GM21723 (cell line): ENCODE measurements at regions not wholly inside any gene's neighbourhood (a gene's known extent, or its start where the extent isn't known, plus 50 kb on each side); places are given as distances from the start of the nearest gene placed in this dataset.

Experiments
- ATAC-seq: cut with Tn5 transposase; IDR thresholded peaks from one replicate; pipeline ENCODE4 v1.9.1; 2021; ENCODE audit warnings: mild to moderate bottlenecking, moderate library complexity; ENCODE audit not compliant: unreplicated experiment

GRCh38 chr14:44720707-44721106, 213.6 kb upstream of the FSCB start:
- no peak for ATAC-seq

- no peak for ATAC-seq
Measured at GRCh38 chr14:44712024-44712815, 205.1 kb upstream of the FSCB start.

- no peak for ATAC-seq
Measured at GRCh38 chr14:44701563-44702263, 194.6 kb upstream of the FSCB start.

GRCh38 chr14:44700694-44701093, 193.6 kb upstream of the FSCB start:
- no peak for ATAC-seq

- ATAC-seq = no peak
Measured at GRCh38 chr14:44700184-44700583, 193.1 kb upstream of the FSCB start.

- ATAC-seq = no peak
Measured at GRCh38 chr14:44699391-44699790, 192.3 kb upstream of the FSCB start.

- ATAC-seq = no peak
Measured at GRCh38 chr14:44669496-44669895, 162.4 kb upstream of the FSCB start.

GRCh38 chr14:44663136-44663535, 156.1 kb upstream of the FSCB start:
- no peak for ATAC-seq

GRCh38 chr14:44662250-44662891, 155.3 kb upstream of the FSCB start:
- no peak for ATAC-seq

GRCh38 chr14:44658389-44658696, 151.3 kb upstream of the FSCB start:
- ATAC-seq = no peak

- no peak for ATAC-seq
Measured at GRCh38 chr14:44657696-44658388, 150.8 kb upstream of the FSCB start.

GRCh38 chr14:44657203-44657602, 150.1 kb upstream of the FSCB start:
- ATAC-seq = no peak

GRCh38 chr14:44654591-44654990, 147.5 kb upstream of the FSCB start:
- ATAC-seq = no peak

- ATAC-seq = no peak
Measured at GRCh38 chr14:44653641-44654040, 146.6 kb upstream of the FSCB start.

GRCh38 chr14:44652640-44653039, 145.6 kb upstream of the FSCB start:
- ATAC-seq = no peak

GRCh38 chr14:44649061-44649460, 142.0 kb upstream of the FSCB start:
- ATAC-seq = no peak

GRCh38 chr14:44640416-44640815, 133.3 kb upstream of the FSCB start:
- no peak for ATAC-seq

- no peak for ATAC-seq
Measured at GRCh38 chr14:44639781-44640385, 132.8 kb upstream of the FSCB start.

GRCh38 chr14:44634692-44635091, 127.6 kb upstream of the FSCB start:
- no peak for ATAC-seq

GRCh38 chr14:44626423-44626822, 119.3 kb upstream of the FSCB start:
- ATAC-seq = no peak

GRCh38 chr14:44625098-44625497, 118.0 kb upstream of the FSCB start:
- ATAC-seq = no peak
